HL-60 (cell line): ENCODE measurements at regions not wholly inside any gene's neighbourhood (a gene's known extent, or its start where the extent isn't known, plus 50 kb on each side); places are given as distances from the start of the nearest gene placed in this dataset.

Source experiments
- GABPA ChIP-seq: IDR thresholded peaks from 2 replicates; pipeline ENCODE4 v1.6.1; 2012; ENCODE audit warnings: low read depth
- REST ChIP-seq: IDR thresholded peaks from 2 replicates; pipeline ENCODE4 v1.6.1; 2012; ENCODE audit warnings: low read depth; ENCODE audit not compliant: insufficient replicate concordance
- TF ChIP-seq, protein P1 (sequence below): IDR thresholded peaks from one replicate; pipeline ENCODE4 v1.5.1; 2011; ENCODE audit warnings: low read length, control low read depth, inconsistent platforms; ENCODE audit not compliant: insufficient read depth

GRCh38 chrX:13162772-13163410 is 118.5 kb upstream of the FAM9C start:
- TF ChIP-seq, protein P1, sequence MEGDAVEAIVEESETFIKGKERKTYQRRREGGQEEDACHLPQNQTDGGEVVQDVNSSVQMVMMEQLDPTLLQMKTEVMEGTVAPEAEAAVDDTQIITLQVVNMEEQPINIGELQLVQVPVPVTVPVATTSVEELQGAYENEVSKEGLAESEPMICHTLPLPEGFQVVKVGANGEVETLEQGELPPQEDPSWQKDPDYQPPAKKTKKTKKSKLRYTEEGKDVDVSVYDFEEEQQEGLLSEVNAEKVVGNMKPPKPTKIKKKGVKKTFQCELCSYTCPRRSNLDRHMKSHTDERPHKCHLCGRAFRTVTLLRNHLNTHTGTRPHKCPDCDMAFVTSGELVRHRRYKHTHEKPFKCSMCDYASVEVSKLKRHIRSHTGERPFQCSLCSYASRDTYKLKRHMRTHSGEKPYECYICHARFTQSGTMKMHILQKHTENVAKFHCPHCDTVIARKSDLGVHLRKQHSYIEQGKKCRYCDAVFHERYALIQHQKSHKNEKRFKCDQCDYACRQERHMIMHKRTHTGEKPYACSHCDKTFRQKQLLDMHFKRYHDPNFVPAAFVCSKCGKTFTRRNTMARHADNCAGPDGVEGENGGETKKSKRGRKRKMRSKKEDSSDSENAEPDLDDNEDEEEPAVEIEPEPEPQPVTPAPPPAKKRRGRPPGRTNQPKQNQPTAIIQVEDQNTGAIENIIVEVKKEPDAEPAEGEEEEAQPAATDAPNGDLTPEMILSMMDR: no peak
- no peak for TF ChIP-seq REST
- TF ChIP-seq GABPA: no peak
